ENCODE measurements at regions not wholly inside any gene's neighbourhood (a gene's known extent, or its start where the extent isn't known, plus 50 kb on each side); places are given as distances from the start of the nearest gene placed in this dataset.

DNA sequence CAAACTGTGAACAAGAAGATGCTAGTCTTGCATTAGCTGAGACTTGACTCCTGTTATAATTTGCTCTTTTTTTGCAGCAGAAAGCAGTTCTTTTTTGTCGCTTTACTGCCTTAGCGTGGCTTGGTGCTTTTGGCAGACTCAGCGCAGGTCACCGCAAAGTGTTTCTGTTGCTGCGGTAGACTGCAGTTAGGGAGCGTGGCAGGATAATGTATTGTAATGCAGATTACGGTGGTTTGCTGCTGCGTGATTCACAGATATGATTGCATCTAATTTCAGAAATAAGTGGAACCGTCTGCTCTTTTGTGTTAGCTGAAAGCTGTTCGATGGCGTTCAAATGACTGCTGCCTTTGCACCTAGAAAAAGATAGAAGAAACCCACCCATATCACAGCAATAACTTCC, 131.6 kb upstream of the SATB2 start:
- Histone ChIP-seq H3K27me3 (ENCODE audit: control insufficient read depth in 3 of 3, insufficient read depth in 3 of 3, low read length in 2 of 3) (peaks cover 0 to 2% (median 2%) of the 10 kb centered on the region in 3 donors), H3K4me1 (ENCODE audit: control insufficient read depth in 5 of 5, insufficient read depth in 5 of 5, low read length in 5 of 5) (peaks cover 0 to 27% (median 0%) of the 10 kb centered on the region in 5 donors), H3K9ac (ENCODE audit: insufficient read depth in 1 of 2, low read length in 2 of 2) (no peak overlapping the region), H3K36me3 (ENCODE audit: control insufficient read depth in 4 of 4, insufficient read depth in 4 of 4, low read length in 4 of 4) (no peaks in the 10 kb centered on the region), H3K27ac (ENCODE audit: low read depth in 1 of 2, low read length in 1 of 2) (no peak overlapping the region), H3K4me3 (no peak overlapping the region), H3K9me3 (ENCODE audit: control insufficient read depth in 4 of 4, insufficient read depth in 3 of 4, low read length in 3 of 4) (peaks cover 0 to 2% (median under 1%) of the 10 kb centered on the region in 4 donors)
- ATAC-seq (ENCODE audit: insufficient read depth, low FRiP score) (no peak), DNase-seq (no peak)
- 64 to 82% methylated on average over 11 of the region's 11 CpGs for WGBS, 2 donors
- TF ChIP-seq, protein P1, sequence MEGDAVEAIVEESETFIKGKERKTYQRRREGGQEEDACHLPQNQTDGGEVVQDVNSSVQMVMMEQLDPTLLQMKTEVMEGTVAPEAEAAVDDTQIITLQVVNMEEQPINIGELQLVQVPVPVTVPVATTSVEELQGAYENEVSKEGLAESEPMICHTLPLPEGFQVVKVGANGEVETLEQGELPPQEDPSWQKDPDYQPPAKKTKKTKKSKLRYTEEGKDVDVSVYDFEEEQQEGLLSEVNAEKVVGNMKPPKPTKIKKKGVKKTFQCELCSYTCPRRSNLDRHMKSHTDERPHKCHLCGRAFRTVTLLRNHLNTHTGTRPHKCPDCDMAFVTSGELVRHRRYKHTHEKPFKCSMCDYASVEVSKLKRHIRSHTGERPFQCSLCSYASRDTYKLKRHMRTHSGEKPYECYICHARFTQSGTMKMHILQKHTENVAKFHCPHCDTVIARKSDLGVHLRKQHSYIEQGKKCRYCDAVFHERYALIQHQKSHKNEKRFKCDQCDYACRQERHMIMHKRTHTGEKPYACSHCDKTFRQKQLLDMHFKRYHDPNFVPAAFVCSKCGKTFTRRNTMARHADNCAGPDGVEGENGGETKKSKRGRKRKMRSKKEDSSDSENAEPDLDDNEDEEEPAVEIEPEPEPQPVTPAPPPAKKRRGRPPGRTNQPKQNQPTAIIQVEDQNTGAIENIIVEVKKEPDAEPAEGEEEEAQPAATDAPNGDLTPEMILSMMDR (IDR thresholded peaks at IDR 0.05; ENCODE audit: control extremely low read depth, extremely low read depth) = no peak

DNA sequence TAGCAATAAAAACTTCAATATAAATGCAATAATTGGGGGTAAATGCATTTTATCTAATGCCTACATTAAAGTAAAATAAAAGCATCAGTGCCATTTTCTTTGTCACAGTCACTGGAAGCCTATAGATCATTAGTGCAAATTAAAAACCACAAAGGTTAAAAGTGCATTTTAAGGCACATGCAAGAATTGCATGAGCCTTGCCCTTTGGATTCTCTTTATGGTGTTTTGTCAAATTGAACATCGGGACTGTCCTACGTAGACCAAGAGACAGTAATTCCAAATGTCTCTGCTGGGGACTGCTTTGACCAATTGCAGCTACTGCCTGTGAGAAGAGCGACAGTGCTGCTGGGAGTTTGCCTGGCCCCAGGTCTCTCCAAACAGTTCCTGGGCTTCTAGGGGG, 130.3 kb upstream of the SATB2 start:
- no peak overlapping the region for H3K27ac ChIP-seq (ENCODE audit: low read depth in 1 of 2, low read length in 1 of 2)
- no peak overlapping the region for H3K4me3 ChIP-seq
- peaks cover 0 to 27% (median 0%) of the 10 kb centered on the region in 5 donors for H3K4me1 ChIP-seq (ENCODE audit: control insufficient read depth in 5 of 5, insufficient read depth in 5 of 5, low read length in 5 of 5)
- DNase-seq (no peak), ATAC-seq (ENCODE audit: insufficient read depth, low FRiP score) (no peak)
- peaks cover 0 to 2% (median 2%) of the 10 kb centered on the region in 3 donors for H3K27me3 ChIP-seq (ENCODE audit: control insufficient read depth in 3 of 3, insufficient read depth in 3 of 3, low read length in 2 of 3)
- 89 to 95% methylated on average over 3 of the region's 3 CpGs for WGBS, 2 donors
- no peak overlapping the region for H3K9ac ChIP-seq (ENCODE audit: insufficient read depth in 1 of 2, low read length in 2 of 2)
- no peaks in the 10 kb centered on the region for H3K36me3 ChIP-seq (ENCODE audit: control insufficient read depth in 4 of 4, insufficient read depth in 4 of 4, low read length in 4 of 4)
- TF ChIP-seq, protein P1 (IDR thresholded peaks at IDR 0.05; ENCODE audit: control extremely low read depth, extremely low read depth) = no peak
- peaks cover 0 to 2% (median under 1%) of the 10 kb centered on the region in 4 donors for H3K9me3 ChIP-seq (ENCODE audit: control insufficient read depth in 4 of 4, insufficient read depth in 3 of 4, low read length in 3 of 4)

DNA sequence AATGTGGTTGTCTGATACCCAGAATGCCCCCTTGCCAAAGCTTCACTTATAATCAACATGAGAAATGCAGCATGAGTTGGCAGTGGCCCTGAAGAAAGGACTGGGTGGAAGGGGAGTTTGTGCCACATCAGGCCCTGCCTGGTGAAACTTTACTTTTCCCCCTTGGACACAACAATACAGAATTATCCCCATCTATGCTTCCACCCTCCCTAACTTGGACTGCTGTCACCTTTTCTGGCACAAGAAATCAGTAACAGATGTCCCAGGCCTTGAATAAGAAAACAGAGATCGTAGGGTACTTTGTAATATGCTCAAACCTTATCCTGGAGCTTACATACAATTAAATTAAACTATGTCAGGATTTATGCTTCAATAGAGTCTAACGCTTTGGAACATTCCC, 128.9 kb upstream of the SATB2 start:
- Histone ChIP-seq H3K36me3 (ENCODE audit: control insufficient read depth in 4 of 4, insufficient read depth in 4 of 4, low read length in 4 of 4) (no peaks in the 10 kb centered on the region), H3K27ac (ENCODE audit: low read depth in 1 of 2, low read length in 1 of 2) (no peak overlapping the region), H3K4me3 (no peak overlapping the region), H3K27me3 (ENCODE audit: control insufficient read depth in 3 of 3, insufficient read depth in 3 of 3, low read length in 2 of 3) (peaks cover 0 to 2% (median 2%) of the 10 kb centered on the region in 3 donors), H3K4me1 (ENCODE audit: control insufficient read depth in 5 of 5, insufficient read depth in 5 of 5, low read length in 5 of 5) (peaks cover 0 to 36% (median 0%) of the 10 kb centered on the region in 5 donors), H3K9me3 (ENCODE audit: control insufficient read depth in 4 of 4, insufficient read depth in 3 of 4, low read length in 3 of 4) (peaks cover 0 to 1% (median 0%) of the 10 kb centered on the region in 4 donors), H3K9ac (ENCODE audit: insufficient read depth in 1 of 2, low read length in 2 of 2) (no peak overlapping the region)
- DNase-seq (no peak), ATAC-seq (ENCODE audit: insufficient read depth, low FRiP score) (no peak)
- TF ChIP-seq, protein P1 (IDR thresholded peaks at IDR 0.05; ENCODE audit: control extremely low read depth, extremely low read depth) = no peak
- WGBS, 2 donors = 92 to 93% methylated on average over 2 of the region's 2 CpGs

DNA sequence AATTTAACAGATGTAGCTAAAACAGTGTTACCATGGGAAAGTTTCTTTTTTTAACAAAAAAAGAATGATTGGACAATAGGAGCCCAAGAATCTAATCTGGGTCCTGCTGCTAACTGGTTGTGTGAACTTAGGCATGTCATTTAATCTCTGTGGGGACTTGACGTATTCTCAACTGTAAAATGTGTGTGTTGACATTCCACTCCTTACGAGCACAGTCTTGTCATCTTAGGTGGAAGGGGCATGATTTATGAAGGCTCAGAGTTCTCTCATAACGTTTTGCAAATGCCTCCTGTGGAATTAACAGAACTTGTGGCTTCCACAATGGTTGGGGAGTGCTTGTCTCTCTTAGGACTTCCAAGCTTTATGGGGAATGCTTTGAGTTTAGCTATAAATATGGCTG, 125.9 kb upstream of the SATB2 start:
- no peak for ATAC-seq (ENCODE audit: insufficient read depth, low FRiP score)
- TF ChIP-seq, protein P1 (IDR thresholded peaks at IDR 0.05; ENCODE audit: control extremely low read depth, extremely low read depth) = no peak
- 56 to 62% methylated on average over 3 of the region's 3 CpGs for WGBS, 2 donors
- no peaks in the 10 kb centered on the region for H3K36me3 ChIP-seq (ENCODE audit: control insufficient read depth in 4 of 4, insufficient read depth in 4 of 4, low read length in 4 of 4)
- no peaks in the 10 kb centered on the region for H3K9me3 ChIP-seq (ENCODE audit: control insufficient read depth in 4 of 4, insufficient read depth in 3 of 4, low read length in 3 of 4)
- H3K27me3 ChIP-seq (ENCODE audit: control insufficient read depth in 3 of 3, insufficient read depth in 3 of 3, low read length in 2 of 3) = peaks cover 2 to 3% (median 2%) of the 10 kb centered on the region in 3 donors
- peaks cover 0 to 18% (median 0%) of the 10 kb centered on the region in 5 donors for H3K4me1 ChIP-seq (ENCODE audit: control insufficient read depth in 5 of 5, insufficient read depth in 5 of 5, low read length in 5 of 5)
- no peak overlapping the region for H3K9ac ChIP-seq (ENCODE audit: insufficient read depth in 1 of 2, low read length in 2 of 2)
- no peak overlapping the region for H3K4me3 ChIP-seq
- H3K27ac ChIP-seq (ENCODE audit: low read depth in 1 of 2, low read length in 1 of 2) = no peak overlapping the region
- DNase-seq = no peak
